ENCODE measurements at regions not wholly inside any gene's neighbourhood (a gene's known extent, or its start where the extent isn't known, plus 50 kb on each side); places are given as distances from the start of the nearest gene placed in this dataset.

DNA sequence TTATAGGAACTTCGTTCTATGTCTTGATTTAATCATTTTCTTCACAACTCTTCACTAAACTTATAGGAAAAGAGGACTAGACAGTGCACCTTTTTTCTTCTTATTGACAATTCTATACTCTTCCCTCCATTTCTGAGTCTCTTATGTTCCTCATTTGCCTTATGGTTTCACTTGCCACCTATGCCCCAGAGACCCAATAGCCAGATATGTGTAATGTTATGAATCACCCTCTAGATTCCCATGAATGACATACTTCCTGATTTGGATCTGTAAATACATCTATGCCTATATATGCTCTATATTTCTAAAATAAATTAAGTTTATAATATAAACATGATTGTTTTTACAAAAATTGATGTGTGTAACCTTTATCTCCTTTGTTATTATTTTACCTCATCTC is 514.1 kb upstream of the MEF2C start:
- TF ChIP-seq CTCF (conservative IDR thresholded peaks at IDR 0.05; ENCODE audit: low read depth, low read length) (no peak), RFX5 (IDR thresholded peaks at IDR 0.05; ENCODE audit: low read depth, low read length) (no peak), POLR2A (IDR thresholded peaks at IDR 0.05; ENCODE audit: low read depth, low read length) (no peak), MAFK (IDR thresholded peaks at IDR 0.05; ENCODE audit: low read depth, low read length) (no peak), MXI1 (IDR thresholded peaks at IDR 0.05; ENCODE audit: borderline replicate concordance, low read depth, low read length) (no peak), RAD21 (IDR thresholded peaks at IDR 0.05; ENCODE audit: low read length) (no peak)
- TF ChIP-seq, protein P1, sequence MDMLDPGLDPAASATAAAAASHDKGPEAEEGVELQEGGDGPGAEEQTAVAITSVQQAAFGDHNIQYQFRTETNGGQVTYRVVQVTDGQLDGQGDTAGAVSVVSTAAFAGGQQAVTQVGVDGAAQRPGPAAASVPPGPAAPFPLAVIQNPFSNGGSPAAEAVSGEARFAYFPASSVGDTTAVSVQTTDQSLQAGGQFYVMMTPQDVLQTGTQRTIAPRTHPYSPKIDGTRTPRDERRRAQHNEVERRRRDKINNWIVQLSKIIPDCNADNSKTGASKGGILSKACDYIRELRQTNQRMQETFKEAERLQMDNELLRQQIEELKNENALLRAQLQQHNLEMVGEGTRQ (IDR thresholded peaks at IDR 0.05; ENCODE audit: low read depth, low read length) = no peak
